ENCODE measurements at regions not wholly inside any gene's neighbourhood (a gene's known extent, or its start where the extent isn't known, plus 50 kb on each side); places are given as distances from the start of the nearest gene placed in this dataset.

DNA sequence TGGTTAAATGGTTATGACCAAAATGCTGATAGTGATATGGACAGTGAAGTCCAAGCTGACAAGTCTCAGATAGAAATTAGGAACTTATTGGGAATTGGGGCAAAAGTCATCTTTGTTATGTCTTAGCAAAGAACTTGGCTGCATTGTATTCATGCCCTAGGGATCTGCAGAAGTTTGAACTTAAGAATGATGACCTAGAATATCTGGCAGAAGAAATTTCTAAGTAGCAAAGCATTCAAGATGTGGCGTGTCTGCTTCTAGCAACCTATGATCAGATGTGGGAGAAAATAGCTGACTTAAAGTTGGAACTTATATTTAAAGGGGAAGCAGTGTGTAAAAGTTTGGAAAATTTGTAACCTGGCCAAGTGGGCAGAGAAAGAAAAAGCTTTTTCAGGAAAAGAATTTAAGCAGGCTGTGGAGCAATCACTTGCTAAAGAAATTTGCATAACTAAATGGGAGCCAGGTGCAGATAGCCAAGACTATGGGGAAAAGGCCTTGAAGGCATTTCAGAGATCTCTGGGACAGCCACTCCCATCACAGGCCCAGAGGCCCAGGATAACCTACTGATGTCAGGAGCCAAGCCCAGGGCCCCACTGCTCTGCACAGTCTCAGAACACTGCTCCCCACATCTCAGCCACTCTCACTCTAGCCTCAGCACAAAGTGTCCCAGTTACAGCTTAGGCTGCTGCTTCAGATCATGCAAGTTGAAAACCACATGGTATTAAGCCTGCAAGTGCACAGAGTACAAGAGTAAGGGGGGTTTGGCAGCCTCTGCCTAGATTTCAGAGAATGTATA is 147.8 kb upstream of the TGFBR2 start:
- ATAC-seq (ENCODE audit: insufficient number of reproducible peaks, low FRiP score, low read depth), result no peak
- no peak for DNase-seq (ENCODE audit: low spot score)
- peaks cover 8 to 21% of the 10 kb centered on the region in 2 donors for H3K4me1 ChIP-seq (ENCODE audit: control insufficient read depth in 1 of 2, low read depth in 2 of 2)
- no peak overlapping the region for H3K27ac ChIP-seq
- TF ChIP-seq, protein P1, sequence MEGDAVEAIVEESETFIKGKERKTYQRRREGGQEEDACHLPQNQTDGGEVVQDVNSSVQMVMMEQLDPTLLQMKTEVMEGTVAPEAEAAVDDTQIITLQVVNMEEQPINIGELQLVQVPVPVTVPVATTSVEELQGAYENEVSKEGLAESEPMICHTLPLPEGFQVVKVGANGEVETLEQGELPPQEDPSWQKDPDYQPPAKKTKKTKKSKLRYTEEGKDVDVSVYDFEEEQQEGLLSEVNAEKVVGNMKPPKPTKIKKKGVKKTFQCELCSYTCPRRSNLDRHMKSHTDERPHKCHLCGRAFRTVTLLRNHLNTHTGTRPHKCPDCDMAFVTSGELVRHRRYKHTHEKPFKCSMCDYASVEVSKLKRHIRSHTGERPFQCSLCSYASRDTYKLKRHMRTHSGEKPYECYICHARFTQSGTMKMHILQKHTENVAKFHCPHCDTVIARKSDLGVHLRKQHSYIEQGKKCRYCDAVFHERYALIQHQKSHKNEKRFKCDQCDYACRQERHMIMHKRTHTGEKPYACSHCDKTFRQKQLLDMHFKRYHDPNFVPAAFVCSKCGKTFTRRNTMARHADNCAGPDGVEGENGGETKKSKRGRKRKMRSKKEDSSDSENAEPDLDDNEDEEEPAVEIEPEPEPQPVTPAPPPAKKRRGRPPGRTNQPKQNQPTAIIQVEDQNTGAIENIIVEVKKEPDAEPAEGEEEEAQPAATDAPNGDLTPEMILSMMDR (IDR thresholded peaks at IDR 0.05), result no peak
- no peaks in the 10 kb centered on the region for H3K36me3 ChIP-seq
- no peaks in the 10 kb centered on the region for H3K9me3 ChIP-seq
- H3K27me3 ChIP-seq (replicated peaks; ENCODE audit: insufficient read depth), result no peaks in the 10 kb centered on the region
- no peak overlapping the region for H3K4me3 ChIP-seq

DNA sequence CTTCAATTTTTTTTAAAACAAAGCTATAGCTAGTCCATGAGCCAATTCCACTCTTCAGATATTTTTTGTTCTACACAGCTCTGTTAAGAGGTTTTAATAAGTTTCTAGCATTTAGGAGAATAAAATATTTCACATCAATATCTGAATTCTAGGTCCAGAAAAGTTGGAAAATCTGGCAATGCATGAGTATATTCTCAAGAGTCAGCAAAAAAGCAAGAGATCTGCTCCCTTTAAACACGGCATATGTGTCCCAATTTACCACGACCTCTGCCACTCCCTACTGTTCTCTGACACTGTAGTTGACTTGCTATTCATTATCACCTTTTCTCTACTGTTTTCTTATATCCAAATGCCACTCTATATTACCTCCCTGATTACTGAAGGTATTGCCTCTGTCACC is 145.1 kb upstream of the TGFBR2 start:
- H3K9me3 ChIP-seq, result no peaks in the 10 kb centered on the region
- TF ChIP-seq, protein P1 (IDR thresholded peaks at IDR 0.05), result no peak

DNA sequence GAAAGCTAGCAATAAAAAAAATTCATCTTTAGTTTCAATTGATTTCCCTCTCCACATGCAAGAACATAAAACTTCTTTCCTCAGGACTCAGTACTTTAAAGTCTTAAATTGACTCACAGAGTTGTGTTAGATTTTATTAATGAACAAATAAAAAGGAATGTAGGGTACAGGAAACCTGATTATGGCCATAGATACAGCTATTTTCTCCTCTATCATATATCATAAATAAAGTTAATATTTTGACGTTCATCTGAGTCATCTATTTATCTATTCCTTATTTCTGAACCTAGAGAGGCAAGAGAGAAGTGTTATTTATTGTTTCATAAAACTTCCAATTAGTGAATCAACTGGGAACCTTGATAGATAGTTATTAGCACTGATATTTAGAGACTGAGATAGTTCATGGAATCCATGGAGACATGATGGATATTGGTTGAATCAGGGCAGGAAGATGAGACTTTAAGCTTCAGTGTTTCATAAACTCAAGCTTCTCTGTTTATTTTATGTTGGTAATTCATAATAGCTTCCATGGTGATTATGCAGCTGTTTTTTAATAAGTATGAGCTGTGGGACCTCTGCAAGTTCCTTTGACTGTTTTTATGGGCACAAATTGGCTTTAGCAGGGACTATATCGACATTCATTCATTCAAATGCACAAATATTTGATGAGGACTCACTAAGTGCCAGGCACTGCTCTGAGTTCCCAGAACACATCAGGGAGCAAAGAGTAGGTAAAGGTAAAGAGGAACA is 143.5 kb upstream of the TGFBR2 start:
- ATAC-seq (ENCODE audit: insufficient number of reproducible peaks, low FRiP score, low read depth) (no peak), DNase-seq (ENCODE audit: low spot score) (no peak)
- Histone ChIP-seq H3K4me1 (ENCODE audit: control insufficient read depth in 1 of 2, low read depth in 2 of 2) (no peaks in the 10 kb centered on the region), H3K4me3 (no peak overlapping the region), H3K27ac (no peak overlapping the region), H3K27me3 (replicated peaks; ENCODE audit: insufficient read depth) (no peaks in the 10 kb centered on the region), H3K9me3 (no peaks in the 10 kb centered on the region), H3K36me3 (no peaks in the 10 kb centered on the region)
- TF ChIP-seq, protein P1 (IDR thresholded peaks at IDR 0.05), result no peak

More for the DNA sequence above, 145.1 kb upstream of the TGFBR2 start:
- no peak for ATAC-seq (ENCODE audit: insufficient number of reproducible peaks, low FRiP score, low read depth)
- Histone ChIP-seq H3K4me1 (ENCODE audit: control insufficient read depth in 1 of 2, low read depth in 2 of 2) (peaks cover 2 to 4% of the 10 kb centered on the region in 2 donors), H3K4me3 (no peak overlapping the region), H3K27me3 (replicated peaks; ENCODE audit: insufficient read depth) (no peaks in the 10 kb centered on the region), H3K36me3 (no peaks in the 10 kb centered on the region), H3K27ac (no peak overlapping the region)
- DNase-seq (ENCODE audit: low spot score), result no peak

DNA sequence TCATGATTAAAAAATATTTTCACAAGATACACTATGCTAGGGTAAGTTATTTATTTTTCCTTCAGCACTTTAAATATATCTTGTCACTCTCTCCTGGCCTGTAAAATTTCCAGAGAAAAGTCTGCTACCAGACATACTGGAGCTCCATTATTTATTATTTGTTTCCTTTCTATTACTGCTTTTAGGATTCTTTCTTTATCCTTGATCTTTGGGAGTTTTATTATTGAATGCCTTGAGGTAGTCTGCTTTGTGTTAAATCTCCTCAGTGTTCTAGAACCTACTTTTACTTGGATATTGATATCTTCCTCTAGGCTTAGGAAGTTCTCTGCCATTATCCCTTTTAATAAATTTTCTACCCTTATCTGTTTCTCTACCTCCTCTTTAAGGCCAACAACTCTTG is 142.0 kb upstream of the TGFBR2 start:
- ATAC-seq (ENCODE audit: insufficient number of reproducible peaks, low FRiP score, low read depth) (no peak), DNase-seq (ENCODE audit: low spot score) (no peak)
- H3K4me3 ChIP-seq, result no peak overlapping the region
- TF ChIP-seq, protein P1 (IDR thresholded peaks at IDR 0.05), result no peak
- no peaks in the 10 kb centered on the region for H3K36me3 ChIP-seq
- H3K27ac ChIP-seq, result no peak overlapping the region
- H3K9me3 ChIP-seq, result no peaks in the 10 kb centered on the region
- no peaks in the 10 kb centered on the region for H3K27me3 ChIP-seq (replicated peaks; ENCODE audit: insufficient read depth)
- no peaks in the 10 kb centered on the region for H3K4me1 ChIP-seq (ENCODE audit: control insufficient read depth in 1 of 2, low read depth in 2 of 2)

DNA sequence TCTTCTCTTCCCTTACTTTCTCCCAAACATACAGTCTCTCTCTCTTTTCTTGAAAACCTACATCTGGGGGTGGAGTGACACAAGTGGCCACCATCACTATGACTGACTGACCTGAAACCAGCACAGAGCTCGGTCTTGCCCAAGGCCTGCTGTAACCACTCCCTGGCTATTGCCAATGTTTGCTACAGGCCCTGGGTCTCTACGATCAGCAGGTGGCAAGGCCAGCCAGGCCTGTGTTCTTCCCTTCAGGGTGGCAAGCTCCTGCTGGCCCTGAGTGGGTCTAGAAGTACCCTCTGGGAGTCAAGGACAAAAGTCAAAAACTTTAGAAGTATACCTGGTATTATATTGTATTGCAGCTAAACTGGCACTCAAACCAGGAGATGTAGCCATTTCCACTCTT is 140.9 kb upstream of the TGFBR2 start:
- H3K27me3 ChIP-seq (replicated peaks; ENCODE audit: insufficient read depth), result no peaks in the 10 kb centered on the region
- H3K9me3 ChIP-seq, result no peaks in the 10 kb centered on the region
- TF ChIP-seq, protein P1 (IDR thresholded peaks at IDR 0.05), result no peak
- H3K27ac ChIP-seq, result no peak overlapping the region
- peaks cover 0 to under 1% of the 10 kb centered on the region in 2 donors for H3K4me1 ChIP-seq (ENCODE audit: control insufficient read depth in 1 of 2, low read depth in 2 of 2)
- DNase-seq (ENCODE audit: low spot score) (no peak), ATAC-seq (ENCODE audit: insufficient number of reproducible peaks, low FRiP score, low read depth) (no peak)
- no peaks in the 10 kb centered on the region for H3K36me3 ChIP-seq
- H3K4me3 ChIP-seq, result no peak overlapping the region

Data from thoracic aorta (tissue), 2 donors.